Transverse colon (tissue), 3 donors: ENCODE measurements at regions not wholly inside any gene's neighbourhood (a gene's known extent, or its start where the extent isn't known, plus 50 kb on each side); places are given as distances from the start of the nearest gene placed in this dataset.

ENCODE experiments used
- CTCF ChIP-seq, 5 experiments: fragments of 200-600 bp in 3 of 5; fragments of 450-650 bp in 2 of 5; sonication (generic) in 3 of 5; IDR thresholded peaks; 1 replicate in 2 of 5; 2 replicates in 3 of 5; pipeline ENCODE4 v1.5.1; 2016 to 2017; ENCODE audit warnings: antibody characterized with exemption in 5 of 5, inconsistent platforms in 3 of 5, mild to moderate bottlenecking in 2 of 5, moderate library complexity in 1 of 5
- POLR2A ChIP-seq: fragments of 450-650 bp; IDR thresholded peaks from one replicate; pipeline ENCODE4 v1.6.1; 2016; ENCODE audit warnings: antibody characterized with exemption, mild to moderate bottlenecking, moderate library complexity

DNA sequence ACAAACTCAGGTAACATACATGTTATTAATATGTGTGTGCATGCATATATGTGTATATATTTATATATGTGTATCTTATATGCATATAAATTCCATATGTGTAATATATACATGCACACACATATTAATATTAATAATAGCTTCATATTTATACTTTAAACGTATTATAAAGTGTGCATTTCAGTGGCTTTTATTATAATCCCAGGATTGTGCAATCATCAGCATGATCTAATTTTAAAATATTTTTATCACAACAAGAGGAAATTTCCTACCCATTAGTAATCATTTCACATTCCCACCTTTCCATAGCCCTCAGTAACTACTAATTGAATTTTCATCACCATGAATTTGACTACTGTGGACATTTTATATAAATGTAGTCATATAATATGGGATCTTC lies 2211.9 kb upstream of the TENM3 start:
- TF ChIP-seq POLR2A (no peak), CTCF (IDR thresholded peaks at IDR 0.05) (no peak)
